A549 (cell line): ENCODE measurements at regions not wholly inside any gene's neighbourhood (a gene's known extent, or its start where the extent isn't known, plus 50 kb on each side); places are given as distances from the start of the nearest gene placed in this dataset.

ENCODE experiments used
- ATAC-seq, 2 experiments: fragments of 200-7000 bp in 1 of 2; fragments of >200 bp in 1 of 2; cut with Nextera tagmentation in 1 of 2; cut with Tn5 transposase in 1 of 2; 3 replicates each; pipeline versions ENCODE4 v1.8.0 to v1.9.1; 2018 to 2020; ENCODE audit warnings: mild to moderate bottlenecking in 1 of 2, moderate library complexity in 1 of 2
- CTCF ChIA-PET: fragments of 300-600 bp; sonication (Branson Sonifier 250); formaldehyde crosslinking; extraction: SDS; loops from one replicate; lab custom pipeline; 2021; ENCODE audit warnings: antibody characterized with exemption, inconsistent platforms; lab: Yijun Ruan, JAX
- POLR2A ChIA-PET: fragments of 350-600 bp; formaldehyde crosslinking; extraction: SDS; loops from one replicate; lab custom pipeline; 2021; ENCODE audit warnings: antibody characterized with exemption, inconsistent platforms; lab: Yijun Ruan, JAX
- DNase-seq, 2 experiments: peaks; one replicate each; pipeline versions ENCODE4 v3.0.0 to v3.0.0-alpha.2; 2011 to 2016; ENCODE audit warnings: low read depth in 1 of 2, low spot score in 1 of 2
- FAIRE-seq: peaks from 2 replicates; lab custom pipeline; 2011; peaks lifted over from hg19 to GRCh38; lab: Jason Lieb, UNC
- H3K27ac ChIP-seq, 2 experiments: fragments of >200 bp; sonication (Bioruptor Twin); formaldehyde crosslinking; 3 replicates each; pipeline ENCODE4 v1.5.1; 2016 to 2017
- H3K4me1 ChIP-seq: fragments of >200 bp; sonication (Bioruptor Twin); formaldehyde crosslinking; 3 replicates; pipeline ENCODE4 v1.6.1; 2016
- H3K4me2 ChIP-seq: fragments of >200 bp; sonication (Bioruptor Twin); formaldehyde crosslinking; 3 replicates; pipeline ENCODE4 v1.6.1; 2016
- H3K4me3 ChIP-seq: fragments of >200 bp; sonication (Bioruptor Twin); formaldehyde crosslinking; 3 replicates; pipeline ENCODE4 v1.5.1; 2016
- H3K9me3 ChIP-seq: fragments of >200 bp; sonication (Bioruptor Twin); formaldehyde crosslinking; 3 replicates; pipeline ENCODE4 v1.6.1; 2016
- ATOH8 ChIP-seq: fragments of 250-450 bp; sonication (Bioruptor Pico); IDR thresholded peaks from 2 replicates; pipeline ENCODE4 v1.5.0; 2020; ENCODE audit warnings: low read depth, mild to moderate bottlenecking, moderate library complexity
- BHLHE40 ChIP-seq: IDR thresholded peaks from 2 replicates; pipeline ENCODE4 v1.6.1; 2012; ENCODE audit warnings: low read depth, low read length, inconsistent platforms
- CEBPB ChIP-seq, 2 experiments: fragments of >200 bp in 1 of 2; sonication (Bioruptor Twin) in 1 of 2; formaldehyde crosslinking in 1 of 2; IDR thresholded peaks; 2 replicates each; pipeline ENCODE4 v1.6.1; 2012 to 2016
- ELK1 ChIP-seq: fragments of 150-350 bp; IDR thresholded peaks from 2 replicates; pipeline ENCODE4 v1.6.1; 2014; ENCODE audit warnings: low read depth, mild to moderate bottlenecking, low read length
- EP300 ChIP-seq, 2 experiments: fragments of >200 bp; sonication (Bioruptor Twin); formaldehyde crosslinking; IDR thresholded peaks; 2 replicates in 1 of 2; 3 replicates in 1 of 2; pipeline ENCODE4 v1.6.1; 2016 to 2017
- ESRRA ChIP-seq: fragments of 150-350 bp; IDR thresholded peaks from 2 replicates; pipeline ENCODE4 v1.6.1; 2014; ENCODE audit warnings: mild to moderate bottlenecking, low read length, borderline replicate concordance
- FOXS1 ChIP-seq: fragments of 250-450 bp; sonication (Bioruptor Pico); IDR thresholded peaks from 2 replicates; pipeline ENCODE4 v1.5.0; 2020; ENCODE audit warnings: mild to moderate bottlenecking, moderate library complexity
- GATA3 ChIP-seq: IDR thresholded peaks from 2 replicates; pipeline ENCODE4 v1.6.1; 2012; ENCODE audit warnings: borderline replicate concordance
- HES2 ChIP-seq: fragments of >200 bp; sonication (Bioruptor Twin); formaldehyde crosslinking; IDR thresholded peaks from 2 replicates; pipeline ENCODE4 v1.6.1; 2016
- HEYL ChIP-seq: fragments of 250-450 bp; sonication (Bioruptor Pico); IDR thresholded peaks from 2 replicates; pipeline ENCODE4 v1.8.0; 2021; ENCODE audit warnings: mild to moderate bottlenecking, moderate library complexity
- HMGXB4 ChIP-seq: fragments of 250-450 bp; sonication (Bioruptor Pico); IDR thresholded peaks from 2 replicates; pipeline ENCODE4 v1.5.0; 2021; ENCODE audit warnings: mild to moderate bottlenecking, moderate library complexity, borderline replicate concordance
- HOXB13 ChIP-seq: fragments of 250-450 bp; sonication (Bioruptor Pico); IDR thresholded peaks from 2 replicates; pipeline ENCODE4 v1.5.0; 2020; ENCODE audit warnings: low read depth, mild to moderate bottlenecking, moderate library complexity
- KDM1A ChIP-seq: fragments of 200-600 bp; sonication (generic); IDR thresholded peaks from 2 replicates; pipeline ENCODE4 v1.6.1; 2016; ENCODE audit warnings: low read depth, mild to moderate bottlenecking
- MAZ ChIP-seq: fragments of 150-350 bp; IDR thresholded peaks from 2 replicates; pipeline ENCODE4 v1.6.1; 2014; ENCODE audit warnings: antibody characterized with exemption, low read depth, low read length, borderline replicate concordance
- POLR2A ChIP-seq: IDR thresholded peaks from 2 replicates; pipeline ENCODE4 v1.6.1; 2012; ENCODE audit warnings: mild to moderate bottlenecking, low read length
- RCOR1 ChIP-seq: fragments of 150-350 bp; IDR thresholded peaks from 2 replicates; pipeline ENCODE4 v1.6.1; 2014; ENCODE audit warnings: antibody characterized with exemption, low read length, low read depth
- RNF2 ChIP-seq: fragments of 200-600 bp; sonication (generic); IDR thresholded peaks from 2 replicates; pipeline ENCODE4 v1.6.1; 2016; ENCODE audit warnings: low read depth, mild to moderate bottlenecking, antibody characterized with exemption, moderate library complexity, borderline replicate concordance
- WGBS: methylation state at CpG from one replicate; pipeline ENCODE4 v1.1.6; 2017; ENCODE audit errors: missing lambda C conversion rate; 5-methylcytosine and 5-hydroxymethylcytosine counted together

GRCh38 chr22:19604711-19605268 lies 80.6 kb upstream of the CLDN5 start:
- POLR2A ChIA-PET, result no interaction called here
- no peak for DNase-seq
- Histone ChIP-seq H3K9me3 (no peaks in the 10 kb centered on the region), H3K4me1 (no peaks in the 10 kb centered on the region), H3K27ac (no peak overlapping the region), H3K4me3 (no peak overlapping the region), H3K4me2 (no peak overlapping the region)
- CTCF ChIA-PET, result interaction anchor here (2.1 kb wide), 1 partner anchor 25 kb away, joined by 7 read pairs; no protein-coding TSS in a partner anchor
- ATAC-seq, result no peak
- 78% methylated on average over 8 of the region's 9 CpGs for WGBS
- FAIRE-seq, result no peak
- TF ChIP-seq EP300 (IDR thresholded peaks at IDR 0.05) (no peak), CEBPB (IDR thresholded peaks at IDR 0.05) (no peak), HEYL (CRISPR knock-in tag) (no peak)

GRCh38 chr22:19605508-19606331 lies 81.5 kb upstream of the CLDN5 start:
- ChIA-PET CTCF (interaction anchor here (2.1 kb wide), 1 partner anchor 24 kb away, joined by 7 read pairs; no protein-coding TSS in a partner anchor), POLR2A (no interaction called here)
- DNase-seq (no peak), ATAC-seq (no peak), FAIRE-seq (no peak)
- TF ChIP-seq FOXS1 (CRISPR knock-in tag) (no peak), HOXB13 (CRISPR knock-in tag) (no peak), ESRRA (no peak), EP300 (IDR thresholded peaks at IDR 0.05) (no peak), BHLHE40 (no peak), RCOR1 (no peak), RNF2 (no peak), POLR2A (no peak), ATOH8 (CRISPR knock-in tag) (no peak)
- H3K9me3 ChIP-seq, result no peaks in the 10 kb centered on the region
- no peaks in the 10 kb centered on the region for H3K4me1 ChIP-seq
- H3K4me3 ChIP-seq, result no peak overlapping the region
- WGBS, result 71% methylated on average over 11 of the region's 28 CpGs
- no peak overlapping the region for H3K27ac ChIP-seq
- H3K4me2 ChIP-seq, result no peak overlapping the region

- TF ChIP-seq HMGXB4 (CRISPR knock-in tag) (no peak), CEBPB (IDR thresholded peaks at IDR 0.05) (no peak), HES2 (no peak), RNF2 (no peak), ELK1 (no peak), MAZ (no peak), KDM1A (no peak), GATA3 (no peak)
- WGBS, result 56% methylated on average over 16 of the region's 16 CpGs
- Histone ChIP-seq H3K4me2 (no peak overlapping the region), H3K4me3 (no peak overlapping the region), H3K4me1 (no peaks in the 10 kb centered on the region), H3K27ac (no peak overlapping the region), H3K9me3 (no peaks in the 10 kb centered on the region)
- no peak for DNase-seq
- POLR2A ChIA-PET, result no interaction called here
- no peak for FAIRE-seq
- no peak for ATAC-seq
- CTCF ChIA-PET, result interaction anchor here (2.1 kb wide), 1 partner anchor 23 kb away, joined by 7 read pairs; no protein-coding TSS in a partner anchor
Observed at GRCh38 chr22:19606332-19607191, 82.4 kb upstream of the CLDN5 start.
